A549 (cell line): ENCODE measurements at regions not wholly inside any gene's neighbourhood (a gene's known extent, or its start where the extent isn't known, plus 50 kb on each side); places are given as distances from the start of the nearest gene placed in this dataset.

ENCODE experiments used
- ATAC-seq, 2 experiments: fragments of 200-7000 bp in 1 of 2; fragments of >200 bp in 1 of 2; cut with Nextera tagmentation in 1 of 2; cut with Tn5 transposase in 1 of 2; 3 replicates each; pipeline versions ENCODE4 v1.8.0 to v1.9.1; 2018 to 2020; ENCODE audit warnings: mild to moderate bottlenecking in 1 of 2, moderate library complexity in 1 of 2
- CTCF ChIA-PET: fragments of 300-600 bp; sonication (Branson Sonifier 250); formaldehyde crosslinking; extraction: SDS; loops from one replicate; lab custom pipeline; 2021; ENCODE audit warnings: antibody characterized with exemption, inconsistent platforms; lab: Yijun Ruan, JAX
- POLR2A ChIA-PET: fragments of 350-600 bp; formaldehyde crosslinking; extraction: SDS; loops from one replicate; lab custom pipeline; 2021; ENCODE audit warnings: antibody characterized with exemption, inconsistent platforms; lab: Yijun Ruan, JAX
- DNase-seq, 2 experiments: peaks; one replicate each; pipeline versions ENCODE4 v3.0.0 to v3.0.0-alpha.2; 2011 to 2016; ENCODE audit warnings: low read depth in 1 of 2, low spot score in 1 of 2
- FAIRE-seq: peaks from 2 replicates; lab custom pipeline; 2011; peaks lifted over from hg19 to GRCh38; lab: Jason Lieb, UNC
- H3K27ac ChIP-seq, 2 experiments: fragments of >200 bp; sonication (Bioruptor Twin); formaldehyde crosslinking; 3 replicates each; pipeline ENCODE4 v1.5.1; 2016 to 2017
- H3K4me1 ChIP-seq: fragments of >200 bp; sonication (Bioruptor Twin); formaldehyde crosslinking; 3 replicates; pipeline ENCODE4 v1.6.1; 2016
- H3K4me2 ChIP-seq: fragments of >200 bp; sonication (Bioruptor Twin); formaldehyde crosslinking; 3 replicates; pipeline ENCODE4 v1.6.1; 2016
- H3K4me3 ChIP-seq: fragments of >200 bp; sonication (Bioruptor Twin); formaldehyde crosslinking; 3 replicates; pipeline ENCODE4 v1.5.1; 2016
- H3K9me3 ChIP-seq: fragments of >200 bp; sonication (Bioruptor Twin); formaldehyde crosslinking; 3 replicates; pipeline ENCODE4 v1.6.1; 2016
- BHLHE40 ChIP-seq: IDR thresholded peaks from 2 replicates; pipeline ENCODE4 v1.6.1; 2012; ENCODE audit warnings: low read depth, low read length, inconsistent platforms
- GATA3 ChIP-seq: IDR thresholded peaks from 2 replicates; pipeline ENCODE4 v1.6.1; 2012; ENCODE audit warnings: borderline replicate concordance
- HDAC2 ChIP-seq: fragments of 200-600 bp; sonication (generic); IDR thresholded peaks from 2 replicates; pipeline ENCODE4 v1.6.1; 2016
- KDM1A ChIP-seq: fragments of 200-600 bp; sonication (generic); IDR thresholded peaks from 2 replicates; pipeline ENCODE4 v1.6.1; 2016; ENCODE audit warnings: low read depth, mild to moderate bottlenecking
- MAFK ChIP-seq: fragments of 450-650 bp; IDR thresholded peaks from 2 replicates; pipeline ENCODE4 v1.6.1; 2014; ENCODE audit not compliant: partially characterized antibody
- NFE2L2 ChIP-seq: fragments of 150-350 bp; conservative IDR thresholded peaks from 2 replicates; pipeline ENCODE4 v1.6.1; 2014; ENCODE audit warnings: low read length
- NR3C1 ChIP-seq: fragments of >200 bp; sonication (Bioruptor Twin); formaldehyde crosslinking; IDR thresholded peaks from 3 replicates; pipeline ENCODE4 v1.6.1; 2017
- whole genome bisulfite sequencing: methylation state at CpG from one replicate; pipeline ENCODE4 v1.1.6; 2017; ENCODE audit errors: missing lambda C conversion rate; 5-methylcytosine and 5-hydroxymethylcytosine counted together
- TF ChIP-seq, protein P1 (sequence below): fragments of >200 bp; sonication (Bioruptor Twin); formaldehyde crosslinking; IDR thresholded peaks from 3 replicates; pipeline ENCODE4 v1.5.1; 2016
- TF ChIP-seq, protein P2 (sequence below): IDR thresholded peaks from 2 replicates; pipeline ENCODE4 v1.6.1; 2012
- TF ChIP-seq, protein P3 (sequence below): fragments of 450-650 bp; IDR thresholded peaks from 2 replicates; pipeline ENCODE4 v1.6.1; 2014; ENCODE audit warnings: antibody characterized with exemption
- TF ChIP-seq, protein P4 (sequence below): fragments of >200 bp; sonication (Bioruptor Twin); formaldehyde crosslinking; IDR thresholded peaks from 2 replicates; pipeline ENCODE4 v1.6.1; 2016
- TF ChIP-seq, protein P5 (sequence below): fragments of 200-600 bp; sonication (generic); IDR thresholded peaks from 2 replicates; pipeline ENCODE4 v1.6.1; 2016; ENCODE audit warnings: antibody characterized with exemption, mild to moderate bottlenecking, moderate library complexity
- TF ChIP-seq, protein P6 (sequence below): fragments of 150-350 bp; IDR thresholded peaks from 2 replicates; pipeline ENCODE4 v1.6.1; 2014; ENCODE audit warnings: low read depth, mild to moderate bottlenecking, low read length

DNA sequence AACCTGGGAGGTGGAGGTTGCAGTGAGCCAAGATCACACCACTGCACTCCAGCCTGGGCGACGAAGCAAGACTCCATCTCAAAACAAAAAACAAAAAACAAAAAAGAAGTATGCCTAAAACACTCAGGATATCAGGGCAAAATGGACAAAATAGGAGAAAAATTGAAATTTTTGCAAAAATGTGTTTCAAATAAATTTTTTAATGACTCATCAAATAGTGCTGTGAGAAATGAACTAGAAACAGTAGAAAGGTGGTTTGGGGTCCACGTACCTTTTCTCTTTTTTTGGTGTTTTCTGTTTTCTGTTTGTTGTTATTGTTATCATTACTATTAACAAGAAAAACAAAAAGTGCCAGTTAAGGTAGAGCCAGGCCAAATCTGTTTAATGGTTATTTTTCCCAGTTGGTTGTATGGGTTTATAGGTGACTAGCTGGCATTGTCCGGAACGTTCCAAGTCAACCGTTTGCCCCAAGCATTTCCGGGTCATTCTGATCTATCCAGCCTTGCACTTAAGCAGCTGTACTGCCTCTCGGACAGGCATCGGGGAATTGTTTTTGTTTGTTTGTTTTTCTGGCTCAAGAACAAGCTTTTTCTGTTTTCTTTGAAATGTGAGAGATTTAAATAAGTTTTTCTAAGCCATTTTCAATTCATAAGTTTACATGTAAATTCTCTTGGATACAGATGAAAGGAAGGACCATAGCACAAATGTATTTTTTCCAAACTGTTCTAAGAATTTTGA is 157.0 kb upstream of the NEBL start:
- WGBS = 91% methylated on average over 9 of the region's 9 CpGs
- Histone ChIP-seq H3K27ac (no peak overlapping the region), H3K4me3 (no peak overlapping the region), H3K9me3 (peaks cover 13% of the 10 kb centered on the region; the same call in 2 of the 3 replicates), H3K4me1 (no peaks in the 10 kb centered on the region), H3K4me2 (no peak overlapping the region)
- peak; percentile 54 for FAIRE-seq
- CTCF ChIA-PET = interaction anchor here (1.6 kb wide), 1 partner anchor 13 kb away, joined by 5 read pairs; no protein-coding TSS in a partner anchor
- no peak for TF ChIP-seq NR3C1
- peak; percentile 75 for TF ChIP-seq MAFK
- TF ChIP-seq NFE2L2 = peak; percentile 41; the same call in 1 of the 2 replicates
- no peak for ATAC-seq
- no peak for DNase-seq
- POLR2A ChIA-PET = no interaction called here

DNA sequence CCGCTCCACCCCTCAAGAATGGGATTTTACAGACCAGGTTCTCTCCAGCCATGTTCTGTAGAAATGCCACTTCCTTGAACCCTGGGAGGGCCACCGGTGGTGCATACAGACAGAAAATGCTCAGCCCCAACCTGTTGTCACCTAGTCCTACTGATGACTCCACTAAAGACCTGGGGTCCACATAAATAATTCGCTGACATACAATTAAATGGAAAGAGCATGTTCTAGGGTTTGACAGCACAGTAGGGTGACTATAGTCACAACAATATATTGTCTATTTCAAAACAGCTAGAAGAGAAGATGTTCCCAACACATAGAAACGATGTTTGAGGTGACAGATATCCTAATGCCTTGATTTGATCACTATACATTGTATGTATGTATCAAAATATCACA is 155.6 kb upstream of the NEBL start:
- Histone ChIP-seq H3K9me3 (0 out of 3 replicates have a peak, but pooled peaks cover 2% of the 10 kb centered on the region), H3K27ac (no peak overlapping the region), H3K4me2 (no peak overlapping the region), H3K4me3 (no peak overlapping the region), H3K4me1 (peaks cover 9% of the 10 kb centered on the region)
- ChIA-PET CTCF (interaction anchor here (1.6 kb wide), 1 partner anchor 11 kb away, joined by 5 read pairs; no protein-coding TSS in a partner anchor), POLR2A (no interaction called here)
- ATAC-seq (no peak), FAIRE-seq (no peak), DNase-seq (no peak)
- TF ChIP-seq, protein P1, sequence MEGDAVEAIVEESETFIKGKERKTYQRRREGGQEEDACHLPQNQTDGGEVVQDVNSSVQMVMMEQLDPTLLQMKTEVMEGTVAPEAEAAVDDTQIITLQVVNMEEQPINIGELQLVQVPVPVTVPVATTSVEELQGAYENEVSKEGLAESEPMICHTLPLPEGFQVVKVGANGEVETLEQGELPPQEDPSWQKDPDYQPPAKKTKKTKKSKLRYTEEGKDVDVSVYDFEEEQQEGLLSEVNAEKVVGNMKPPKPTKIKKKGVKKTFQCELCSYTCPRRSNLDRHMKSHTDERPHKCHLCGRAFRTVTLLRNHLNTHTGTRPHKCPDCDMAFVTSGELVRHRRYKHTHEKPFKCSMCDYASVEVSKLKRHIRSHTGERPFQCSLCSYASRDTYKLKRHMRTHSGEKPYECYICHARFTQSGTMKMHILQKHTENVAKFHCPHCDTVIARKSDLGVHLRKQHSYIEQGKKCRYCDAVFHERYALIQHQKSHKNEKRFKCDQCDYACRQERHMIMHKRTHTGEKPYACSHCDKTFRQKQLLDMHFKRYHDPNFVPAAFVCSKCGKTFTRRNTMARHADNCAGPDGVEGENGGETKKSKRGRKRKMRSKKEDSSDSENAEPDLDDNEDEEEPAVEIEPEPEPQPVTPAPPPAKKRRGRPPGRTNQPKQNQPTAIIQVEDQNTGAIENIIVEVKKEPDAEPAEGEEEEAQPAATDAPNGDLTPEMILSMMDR = no peak
- TF ChIP-seq, protein P2, sequence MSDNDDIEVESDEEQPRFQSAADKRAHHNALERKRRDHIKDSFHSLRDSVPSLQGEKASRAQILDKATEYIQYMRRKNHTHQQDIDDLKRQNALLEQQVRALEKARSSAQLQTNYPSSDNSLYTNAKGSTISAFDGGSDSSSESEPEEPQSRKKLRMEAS = no peak
- no peak for TF ChIP-seq GATA3
- 66% methylated on average over 4 of the region's 4 CpGs for WGBS

DNA sequence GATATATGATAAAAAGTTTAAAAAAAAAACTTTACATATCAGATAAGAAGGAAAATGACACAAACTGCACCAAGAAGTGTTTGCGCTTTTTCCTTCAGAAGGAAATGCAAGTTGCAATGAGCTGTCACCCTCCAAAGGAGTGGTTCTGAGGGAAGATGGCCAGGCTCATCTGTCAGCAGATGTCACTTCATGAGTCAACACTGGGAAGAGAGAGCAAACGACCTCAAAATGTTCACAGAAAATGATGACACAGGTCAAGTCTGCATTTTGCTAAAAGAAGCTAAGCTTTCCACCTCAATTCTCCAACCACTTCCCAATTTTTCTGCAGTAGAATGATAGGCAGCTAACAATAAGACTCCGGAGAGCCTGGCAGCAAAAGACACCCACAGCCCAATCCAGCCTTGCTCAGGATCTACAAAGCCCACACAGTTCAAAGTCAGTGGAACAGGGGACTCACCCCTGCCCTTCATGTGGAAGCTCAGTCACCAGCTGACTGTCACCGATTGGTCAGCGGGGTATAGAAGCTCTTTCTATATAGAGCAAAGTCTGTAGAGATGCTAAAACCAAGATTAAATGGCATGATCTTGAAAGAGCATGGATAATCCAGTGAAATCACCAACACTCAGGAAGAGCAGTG is 155.1 kb upstream of the NEBL start:
- H3K4me3 ChIP-seq = no peak overlapping the region
- H3K27ac ChIP-seq = no peak overlapping the region
- peaks cover 14% of the 10 kb centered on the region for H3K4me1 ChIP-seq
- POLR2A ChIA-PET = no interaction called here
- DNase-seq = no peak
- H3K9me3 ChIP-seq = no peaks in the 10 kb centered on the region
- CTCF ChIA-PET = interaction anchor here (1.6 kb wide), 1 partner anchor 11 kb away, joined by 5 read pairs; no protein-coding TSS in a partner anchor
- TF ChIP-seq BHLHE40 = no peak
- TF ChIP-seq HDAC2 = no peak
- TF ChIP-seq, protein P3, sequence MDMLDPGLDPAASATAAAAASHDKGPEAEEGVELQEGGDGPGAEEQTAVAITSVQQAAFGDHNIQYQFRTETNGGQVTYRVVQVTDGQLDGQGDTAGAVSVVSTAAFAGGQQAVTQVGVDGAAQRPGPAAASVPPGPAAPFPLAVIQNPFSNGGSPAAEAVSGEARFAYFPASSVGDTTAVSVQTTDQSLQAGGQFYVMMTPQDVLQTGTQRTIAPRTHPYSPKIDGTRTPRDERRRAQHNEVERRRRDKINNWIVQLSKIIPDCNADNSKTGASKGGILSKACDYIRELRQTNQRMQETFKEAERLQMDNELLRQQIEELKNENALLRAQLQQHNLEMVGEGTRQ = no peak
- TF ChIP-seq, protein P4, sequence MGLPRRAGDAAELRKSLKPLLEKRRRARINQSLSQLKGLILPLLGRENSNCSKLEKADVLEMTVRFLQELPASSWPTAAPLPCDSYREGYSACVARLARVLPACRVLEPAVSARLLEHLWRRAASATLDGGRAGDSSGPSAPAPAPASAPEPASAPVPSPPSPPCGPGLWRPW = no peak
- TF ChIP-seq KDM1A = no peak
- TF ChIP-seq, protein P5, sequence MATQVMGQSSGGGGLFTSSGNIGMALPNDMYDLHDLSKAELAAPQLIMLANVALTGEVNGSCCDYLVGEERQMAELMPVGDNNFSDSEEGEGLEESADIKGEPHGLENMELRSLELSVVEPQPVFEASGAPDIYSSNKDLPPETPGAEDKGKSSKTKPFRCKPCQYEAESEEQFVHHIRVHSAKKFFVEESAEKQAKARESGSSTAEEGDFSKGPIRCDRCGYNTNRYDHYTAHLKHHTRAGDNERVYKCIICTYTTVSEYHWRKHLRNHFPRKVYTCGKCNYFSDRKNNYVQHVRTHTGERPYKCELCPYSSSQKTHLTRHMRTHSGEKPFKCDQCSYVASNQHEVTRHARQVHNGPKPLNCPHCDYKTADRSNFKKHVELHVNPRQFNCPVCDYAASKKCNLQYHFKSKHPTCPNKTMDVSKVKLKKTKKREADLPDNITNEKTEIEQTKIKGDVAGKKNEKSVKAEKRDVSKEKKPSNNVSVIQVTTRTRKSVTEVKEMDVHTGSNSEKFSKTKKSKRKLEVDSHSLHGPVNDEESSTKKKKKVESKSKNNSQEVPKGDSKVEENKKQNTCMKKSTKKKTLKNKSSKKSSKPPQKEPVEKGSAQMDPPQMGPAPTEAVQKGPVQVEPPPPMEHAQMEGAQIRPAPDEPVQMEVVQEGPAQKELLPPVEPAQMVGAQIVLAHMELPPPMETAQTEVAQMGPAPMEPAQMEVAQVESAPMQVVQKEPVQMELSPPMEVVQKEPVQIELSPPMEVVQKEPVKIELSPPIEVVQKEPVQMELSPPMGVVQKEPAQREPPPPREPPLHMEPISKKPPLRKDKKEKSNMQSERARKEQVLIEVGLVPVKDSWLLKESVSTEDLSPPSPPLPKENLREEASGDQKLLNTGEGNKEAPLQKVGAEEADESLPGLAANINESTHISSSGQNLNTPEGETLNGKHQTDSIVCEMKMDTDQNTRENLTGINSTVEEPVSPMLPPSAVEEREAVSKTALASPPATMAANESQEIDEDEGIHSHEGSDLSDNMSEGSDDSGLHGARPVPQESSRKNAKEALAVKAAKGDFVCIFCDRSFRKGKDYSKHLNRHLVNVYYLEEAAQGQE = no peak
- TF ChIP-seq, protein P6, sequence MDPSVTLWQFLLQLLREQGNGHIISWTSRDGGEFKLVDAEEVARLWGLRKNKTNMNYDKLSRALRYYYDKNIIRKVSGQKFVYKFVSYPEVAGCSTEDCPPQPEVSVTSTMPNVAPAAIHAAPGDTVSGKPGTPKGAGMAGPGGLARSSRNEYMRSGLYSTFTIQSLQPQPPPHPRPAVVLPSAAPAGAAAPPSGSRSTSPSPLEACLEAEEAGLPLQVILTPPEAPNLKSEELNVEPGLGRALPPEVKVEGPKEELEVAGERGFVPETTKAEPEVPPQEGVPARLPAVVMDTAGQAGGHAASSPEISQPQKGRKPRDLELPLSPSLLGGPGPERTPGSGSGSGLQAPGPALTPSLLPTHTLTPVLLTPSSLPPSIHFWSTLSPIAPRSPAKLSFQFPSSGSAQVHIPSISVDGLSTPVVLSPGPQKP = no peak
- no peak overlapping the region for H3K4me2 ChIP-seq
- 77% methylated on average over 5 of the region's 5 CpGs for WGBS
- ATAC-seq = no peak
- no peak for FAIRE-seq
